Right lobe of liver (tissue), 6 donors: ENCODE measurements at regions not wholly inside any gene's neighbourhood (a gene's known extent, or its start where the extent isn't known, plus 50 kb on each side); places are given as distances from the start of the nearest gene placed in this dataset.

Source experiments
- ATAC-seq, 4 donors: fragments of 200-7000 bp; cut with Tn5 transposase; one replicate each; pipeline ENCODE4 v1.9.1; 2020; ENCODE audit warnings: mild to moderate bottlenecking in 4 of 4, moderate library complexity in 4 of 4
- DNase-seq, 3 donors: peaks; one replicate each; pipeline ENCODE4 v3.0.0-alpha.2; 2020
- H3K27ac ChIP-seq, 3 donors: fragments of 200-600 bp; one replicate each; pipeline ENCODE4 v1.8.0; 2022
- H3K27me3 ChIP-seq, 2 donors: fragments of 200-600 bp; one replicate each; pipeline ENCODE4 v1.8.0; 2022
- H3K36me3 ChIP-seq, 4 donors: fragments of 200-600 bp; sonication (generic) in 1 of 4; one replicate each; pipeline versions ENCODE4 v1.5.1 to v1.8.0; 2017 to 2022; ENCODE audit warnings: control low read depth in 1 of 4
- H3K4me1 ChIP-seq, 4 donors: fragments of 200-600 bp; sonication (generic) in 1 of 4; one replicate each; pipeline versions ENCODE4 v1.5.1 to v1.8.0; 2017 to 2022; ENCODE audit warnings: control low read depth in 1 of 4
- H3K4me3 ChIP-seq, 3 donors: fragments of 200-600 bp; one replicate each; pipeline ENCODE4 v1.8.0; 2022
- H3K9me3 ChIP-seq, 4 donors: fragments of 200-600 bp; sonication (generic) in 1 of 4; one replicate each; pipeline versions ENCODE4 v1.5.1 to v1.8.0; 2017 to 2022; ENCODE audit warnings: control low read depth in 1 of 4
- CTCF ChIP-seq, 4 donors: fragments of 200-600 bp in 3 of 4; fragments of 450-650 bp in 1 of 4; IDR thresholded peaks; one replicate each; pipeline versions ENCODE4 v1.5.1 to v1.8.0; 2016 to 2022; ENCODE audit warnings: antibody characterized with exemption in 4 of 4, mild to moderate bottlenecking in 2 of 4
- POLR2A ChIP-seq: fragments of 450-650 bp; IDR thresholded peaks from one replicate; pipeline ENCODE4 v1.6.1; 2017; ENCODE audit warnings: antibody characterized with exemption, mild to moderate bottlenecking
- WGBS: methylation state at CpG from one replicate; pipeline ENCODE4 v1.1.6; 2018; ENCODE audit warnings: low coverage, low lambda C conversion rate; ENCODE audit not compliant: insufficient coverage; ENCODE audit errors: missing lambda C conversion rate; 5-methylcytosine and 5-hydroxymethylcytosine counted together
- intact Hi-C, 2 donors: fragments of 100-400 bp; cut with DNase I; formaldehyde crosslinking; loops; one replicate each; pipeline versions ENCODE4 v1.11.2 to v1.14.1; 2022
- donor health status: DM: no; HTN: yes; CAD: no.
- donor health status: DM: no; HTN: no; CAD: no.
- donor health status: DM: no; HTN: no; CAD: no.
- donor health status: DM: no; HTN: yes; CAD: no.
- donor health status: DM: no; HTN: yes; CAD: no.

DNA sequence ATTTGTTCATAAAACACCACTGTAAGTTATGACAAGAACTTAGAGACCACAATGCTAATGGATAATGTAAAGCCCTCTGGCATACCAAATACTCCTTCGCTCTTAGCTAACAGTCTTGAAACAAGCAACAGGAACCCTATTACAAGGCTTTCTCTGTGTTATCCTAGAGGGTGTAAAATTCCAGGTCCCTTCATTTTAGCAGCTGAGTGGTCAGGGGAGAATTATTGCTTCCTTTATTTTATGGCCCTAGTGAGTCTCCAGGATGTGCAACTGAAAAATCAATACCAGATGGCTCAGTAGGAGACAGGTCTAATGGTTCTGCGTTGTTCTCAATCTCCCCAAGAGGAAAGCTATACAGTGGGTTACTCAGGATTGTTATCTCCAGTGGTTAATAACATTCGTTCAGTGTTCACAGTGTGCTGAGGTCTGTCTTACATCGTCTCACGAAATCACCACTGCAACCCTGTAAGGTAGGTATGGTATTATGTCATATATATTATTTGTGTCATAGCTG is 172.7 kb upstream of the CNOT2 start:
- Histone ChIP-seq H3K27ac (no peak overlapping the region), H3K4me3 (no peak overlapping the region), H3K4me1 (no peaks in the 10 kb centered on the region), H3K9me3 (no peaks in the 10 kb centered on the region), H3K36me3 (no peaks in the 10 kb centered on the region), H3K27me3 (no peaks in the 10 kb centered on the region)
- TF ChIP-seq POLR2A (no peak), CTCF (IDR thresholded peaks at IDR 0.05) (no peak)
- 78% methylated on average over 5 of the region's 5 CpGs for WGBS
- no peak for ATAC-seq
- intact Hi-C loops, result no loop called here
- DNase-seq, result no peak

GRCh38 chr12:70074510-70074909 is 168.7 kb upstream of the CNOT2 start:
- H3K4me3 ChIP-seq, result no peak overlapping the region
- no peaks in the 10 kb centered on the region for H3K9me3 ChIP-seq
- TF ChIP-seq POLR2A, result no peak
- no peak for TF ChIP-seq CTCF (IDR thresholded peaks at IDR 0.05)
- no peaks in the 10 kb centered on the region for H3K36me3 ChIP-seq
- H3K27me3 ChIP-seq, result no peaks in the 10 kb centered on the region
- no peaks in the 10 kb centered on the region for H3K4me1 ChIP-seq
- no peak overlapping the region for H3K27ac ChIP-seq
- intact Hi-C loops, result no loop called here
- ATAC-seq (no peak), DNase-seq (no peak)

DNA sequence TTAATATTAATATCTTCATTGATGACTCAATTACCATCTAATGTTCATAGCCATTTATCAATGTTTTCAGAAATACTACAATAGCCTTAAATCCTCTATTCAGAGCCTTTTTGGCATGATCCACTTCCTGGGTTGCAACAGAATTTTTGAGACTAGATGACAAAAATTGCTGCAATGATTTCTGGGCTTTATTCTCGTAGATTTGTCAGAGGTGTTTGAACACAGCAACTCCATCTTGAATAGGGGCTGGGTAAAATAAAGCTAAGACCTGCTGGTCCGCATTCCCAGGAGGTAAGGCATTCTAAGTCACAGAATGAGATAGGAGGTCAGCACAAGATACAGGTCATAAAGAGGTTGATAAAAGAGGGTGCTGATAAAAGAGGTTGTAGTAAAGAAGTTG is 165.8 kb upstream of the CNOT2 start:
- intact Hi-C loops, result no loop called here
- Histone ChIP-seq H3K4me3 (no peak overlapping the region), H3K9me3 (no peaks in the 10 kb centered on the region), H3K27ac (no peak overlapping the region), H3K27me3 (no peaks in the 10 kb centered on the region), H3K4me1 (no peaks in the 10 kb centered on the region), H3K36me3 (no peaks in the 10 kb centered on the region)
- no peak for TF ChIP-seq CTCF (IDR thresholded peaks at IDR 0.05)
- no peak for TF ChIP-seq POLR2A
- 74% methylated on average over 2 of the region's 2 CpGs for WGBS
- DNase-seq, result no peak
- ATAC-seq, result no peak

DNA sequence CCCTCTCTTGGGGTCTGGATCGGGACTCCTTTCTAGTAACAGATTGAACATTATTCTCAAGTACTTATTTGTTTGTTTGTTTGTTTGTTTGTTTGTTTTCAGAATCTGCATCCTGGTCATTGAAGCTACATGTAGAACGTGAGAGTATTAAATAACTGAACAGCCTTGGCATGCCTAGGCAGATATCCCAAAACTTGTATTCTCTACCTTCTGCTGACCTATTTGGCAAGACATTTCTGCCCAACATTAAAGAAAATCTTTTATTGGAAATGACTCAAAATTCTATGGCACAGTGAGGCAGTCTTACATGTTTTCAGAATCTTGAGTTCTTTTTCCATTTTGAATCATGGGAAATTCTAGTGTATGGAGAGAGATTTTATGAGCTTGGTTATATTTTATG is 165.1 kb upstream of the CNOT2 start:
- no peak overlapping the region for H3K4me3 ChIP-seq
- DNase-seq, result no peak
- 76% methylated on average over 2 of the region's 2 CpGs for WGBS
- H3K27ac ChIP-seq, result no peak overlapping the region
- no peaks in the 10 kb centered on the region for H3K9me3 ChIP-seq
- ATAC-seq, result no peak
- intact Hi-C loops, result no loop called here
- H3K36me3 ChIP-seq, result no peaks in the 10 kb centered on the region
- TF ChIP-seq POLR2A (no peak), CTCF (IDR thresholded peaks at IDR 0.05) (no peak)
- no peaks in the 10 kb centered on the region for H3K4me1 ChIP-seq
- no peaks in the 10 kb centered on the region for H3K27me3 ChIP-seq

DNA sequence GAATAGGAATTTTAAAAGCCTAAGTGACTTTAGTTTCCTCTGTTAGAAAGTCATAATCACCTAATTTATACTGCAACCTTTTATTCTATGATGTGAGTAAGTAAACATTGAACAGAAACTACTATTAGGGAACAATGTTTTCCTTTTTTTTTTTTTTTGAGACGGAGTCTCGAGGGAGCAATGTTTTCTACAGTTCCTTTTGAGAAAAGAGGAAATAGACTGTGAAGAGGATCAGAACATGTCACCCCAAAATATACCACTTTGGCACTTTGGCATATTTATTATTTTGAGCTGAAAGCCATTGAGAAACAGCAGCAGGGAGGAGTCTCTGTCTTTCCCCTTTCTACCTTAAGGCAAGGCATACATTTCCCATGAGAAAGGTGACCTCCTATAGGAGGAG is 162.7 kb upstream of the CNOT2 start:
- WGBS, result 52% methylated on average over 2 of the region's 2 CpGs
- peak in 1 of 4 donors; percentile 35 for ATAC-seq
- no peaks in the 10 kb centered on the region for H3K4me1 ChIP-seq
- no peaks in the 10 kb centered on the region for H3K27me3 ChIP-seq
- H3K27ac ChIP-seq, result no peak overlapping the region
- intact Hi-C loops, result no loop called here
- no peaks in the 10 kb centered on the region for H3K36me3 ChIP-seq
- TF ChIP-seq CTCF (IDR thresholded peaks at IDR 0.05), result no peak
- no peak for TF ChIP-seq POLR2A
- no peak overlapping the region for H3K4me3 ChIP-seq
- no peak for DNase-seq
- no peaks in the 10 kb centered on the region for H3K9me3 ChIP-seq
